ENCODE measurements at regions not wholly inside any gene's neighbourhood (a gene's known extent, or its start where the extent isn't known, plus 50 kb on each side); places are given as distances from the start of the nearest gene placed in this dataset.
A peak's percentile ranks its signal among the peaks of the same experiment; 100 is the strongest.

DNA sequence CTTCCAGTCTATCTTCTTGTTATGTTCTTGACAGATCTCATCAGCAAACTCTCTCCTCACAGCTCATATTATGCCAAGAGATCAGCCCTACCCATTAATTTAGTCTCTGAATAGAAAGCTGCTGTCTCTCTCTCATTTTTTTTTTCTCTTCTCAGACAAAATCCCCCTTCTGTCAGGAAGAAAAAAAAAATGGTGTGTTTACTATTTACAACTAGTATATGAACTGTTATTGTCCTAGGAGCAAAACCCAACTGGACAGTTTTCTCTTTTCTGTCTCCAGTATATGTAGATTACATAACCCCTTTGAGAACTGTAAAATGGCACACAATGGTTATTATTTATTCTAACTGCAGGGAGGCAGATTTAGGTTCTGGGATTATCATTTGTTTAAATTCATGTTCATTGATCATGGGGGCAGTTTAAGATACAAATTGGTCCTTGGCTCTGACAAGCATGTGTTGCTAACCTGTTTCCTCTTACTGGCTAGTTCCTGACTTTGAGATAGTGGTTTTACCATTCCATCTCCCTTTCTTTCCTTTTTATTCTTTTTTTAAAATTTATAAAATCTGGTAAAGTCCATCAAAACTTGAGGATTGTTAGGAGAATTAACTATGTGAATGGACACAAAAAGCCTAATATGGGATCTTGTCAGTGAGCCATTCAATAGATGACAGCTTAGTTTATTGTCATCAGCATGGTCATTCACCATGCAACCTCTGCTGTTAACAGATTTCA lies 210.0 kb upstream of the PAPPA start:
- DNase-seq (ENCODE audit: low spot score) = no peak

- DNase-seq (ENCODE audit: low spot score) = peak; percentile 56
Observed at GRCh38 chr9:115944166-115944948, 209.2 kb upstream of the PAPPA start.

- peak; percentile 11 for DNase-seq (ENCODE audit: low spot score)
Observed at GRCh38 chr9:115945009-115945431, 208.6 kb upstream of the PAPPA start.

DNA sequence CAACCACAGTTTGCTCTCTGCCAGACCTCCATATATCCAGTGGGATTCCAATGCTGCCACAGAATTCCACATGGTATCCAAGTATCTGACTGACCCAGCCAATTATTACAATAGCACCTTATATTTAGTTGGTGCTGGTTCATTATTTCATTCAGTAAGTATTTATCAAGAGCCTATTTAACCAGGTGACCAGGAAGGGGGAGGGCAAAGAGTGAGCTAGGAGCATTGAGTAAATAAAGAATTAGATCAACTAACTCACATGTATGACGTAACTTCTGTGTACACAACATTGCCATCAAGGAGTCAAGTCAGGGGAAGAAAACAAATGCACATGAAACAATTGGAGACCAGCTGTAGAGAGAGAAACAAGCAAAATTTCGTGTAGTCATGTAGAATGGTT lies 207.1 kb upstream of the PAPPA start:
- DNase-seq (ENCODE audit: low spot score) = no peak

DNA sequence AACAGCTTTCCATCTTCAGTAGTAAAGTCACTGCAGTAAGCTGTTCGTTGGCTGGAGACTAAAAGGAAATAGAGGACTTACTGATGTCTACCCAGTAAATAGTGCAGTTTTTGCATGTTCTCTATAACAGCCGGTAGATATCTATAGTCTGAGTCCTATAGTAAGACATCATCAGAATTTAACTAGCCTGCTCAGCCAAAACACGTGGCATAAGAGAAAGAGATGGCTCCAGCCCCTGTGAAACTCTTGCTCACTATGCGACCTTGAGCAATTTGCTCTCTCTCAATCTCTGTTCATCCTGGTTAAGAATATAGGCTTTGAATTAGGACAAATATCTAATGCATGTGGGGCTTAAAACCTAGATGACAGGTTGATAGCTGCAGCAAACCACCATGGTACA lies 201.6 kb upstream of the PAPPA start:
- no peak for DNase-seq (ENCODE audit: low spot score)

DNA sequence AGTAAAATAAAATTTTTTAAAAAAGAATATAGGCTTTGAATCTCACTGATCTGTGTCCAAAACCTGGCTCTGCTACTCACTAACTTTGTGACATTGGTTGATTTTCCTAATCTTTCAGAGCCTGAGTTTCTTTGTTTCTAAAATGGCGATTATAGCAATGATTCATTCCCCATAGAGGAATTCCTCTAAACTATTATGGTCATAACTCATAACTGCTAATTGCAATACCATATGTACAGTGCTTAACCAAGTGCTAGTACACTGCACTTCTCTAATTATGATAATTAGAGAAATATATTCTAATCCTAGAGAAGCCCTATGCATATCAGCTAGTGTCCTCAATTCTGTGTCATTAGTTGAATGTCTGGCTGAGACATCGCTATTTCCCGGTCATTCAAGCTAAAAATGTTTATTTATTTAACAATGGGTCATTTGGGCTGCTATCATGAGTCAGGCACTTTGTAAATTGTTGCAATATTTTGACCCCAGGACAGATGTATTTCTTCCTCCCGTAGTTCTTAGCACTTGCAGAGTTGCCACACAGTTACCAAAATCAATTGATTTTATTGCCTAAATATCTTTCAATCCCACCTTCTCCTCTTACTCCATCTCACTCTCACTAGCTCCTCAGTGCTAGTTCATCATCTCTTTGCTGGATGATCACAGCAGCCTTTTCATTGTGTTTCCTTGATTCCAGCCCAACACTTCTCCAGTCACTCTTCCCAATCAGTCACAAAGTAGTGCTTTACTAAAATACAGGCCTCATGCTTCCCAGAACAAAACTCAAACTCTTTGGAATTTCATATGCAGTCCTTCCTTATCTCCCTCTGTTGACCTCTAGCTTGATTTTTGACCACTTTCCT lies 200.9 kb upstream of the PAPPA start:
- no peak for DNase-seq (ENCODE audit: low spot score)

DNA sequence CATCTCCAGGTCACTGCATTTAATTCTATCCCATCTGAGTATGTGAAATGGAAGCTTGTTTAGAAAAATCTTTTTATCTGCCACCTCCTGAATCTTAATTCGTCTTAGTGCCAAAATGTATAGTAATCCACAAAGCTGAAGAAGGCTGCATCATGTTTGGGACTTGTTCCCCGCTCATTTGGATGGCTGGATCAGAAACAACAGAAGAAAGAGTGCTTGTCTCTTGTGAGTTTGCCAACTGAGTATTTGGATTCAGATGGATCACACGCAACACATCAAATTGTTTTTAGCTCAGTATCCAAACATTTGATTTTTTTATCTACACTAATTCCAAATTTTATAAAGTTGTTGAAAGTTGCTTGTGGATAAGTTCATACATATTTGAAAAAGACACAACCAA lies 197.2 kb upstream of the PAPPA start:
- no peak for DNase-seq (ENCODE audit: low spot score)

GRCh38 chr9:115957585-115957984 lies 196.0 kb upstream of the PAPPA start:
- no peak for DNase-seq (ENCODE audit: low spot score)

DNA sequence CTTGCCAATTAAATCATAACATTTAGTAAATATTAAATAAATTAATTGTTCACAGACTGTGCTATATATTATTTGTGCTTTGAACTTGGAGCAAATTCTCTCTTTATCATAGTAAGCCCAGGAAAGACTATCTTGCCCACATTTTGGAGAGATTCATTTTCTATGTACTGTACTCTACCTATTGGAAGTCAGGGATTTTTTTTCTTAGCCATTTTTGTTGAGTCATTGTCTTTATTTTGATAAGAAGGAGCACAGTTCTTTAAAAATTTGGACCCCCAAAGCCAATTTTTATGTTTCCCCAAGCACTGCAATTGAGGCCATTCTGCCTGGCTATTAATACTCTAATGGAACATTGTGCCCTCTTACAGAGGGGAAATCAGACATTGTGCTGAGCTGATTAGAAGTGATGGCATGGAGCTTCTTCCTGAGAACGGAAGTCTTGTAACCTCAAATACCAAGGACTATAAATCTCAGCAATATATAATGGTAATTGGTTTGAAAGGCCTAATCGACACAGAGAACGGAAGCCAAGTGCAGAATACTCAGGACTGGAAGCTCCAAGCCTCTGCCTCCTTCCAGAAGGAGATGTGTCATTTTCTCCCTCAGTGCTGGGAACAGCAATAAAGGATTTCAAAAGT lies 188.8 kb upstream of the PAPPA start:
- no peak for DNase-seq (ENCODE audit: low spot score)

GRCh38 chr9:115966660-115967059 lies 186.9 kb upstream of the PAPPA start:
- DNase-seq (ENCODE audit: low spot score) = no peak

- no peak for DNase-seq (ENCODE audit: low spot score)
Observed at GRCh38 chr9:115969096-115969495, 184.5 kb upstream of the PAPPA start.

DNA sequence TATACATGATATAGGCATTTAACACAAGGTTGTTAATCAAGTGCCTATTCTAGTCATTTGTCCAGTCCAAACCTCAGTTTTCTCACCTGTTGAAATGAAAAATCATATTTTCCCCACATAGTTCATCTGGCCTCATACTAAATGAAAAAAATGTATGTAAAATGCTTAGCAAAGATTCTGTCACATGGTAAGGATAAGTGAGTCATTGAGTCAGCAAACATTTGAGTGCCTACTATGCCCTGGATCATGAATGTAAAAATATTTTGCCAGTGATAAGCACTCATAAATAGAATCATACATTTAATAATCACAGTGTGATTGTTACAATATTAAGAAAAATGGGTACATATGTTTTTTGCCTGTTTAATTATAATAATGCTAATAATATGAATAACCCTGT lies 181.2 kb upstream of the PAPPA start:
- DNase-seq (ENCODE audit: low spot score) = no peak

DNA sequence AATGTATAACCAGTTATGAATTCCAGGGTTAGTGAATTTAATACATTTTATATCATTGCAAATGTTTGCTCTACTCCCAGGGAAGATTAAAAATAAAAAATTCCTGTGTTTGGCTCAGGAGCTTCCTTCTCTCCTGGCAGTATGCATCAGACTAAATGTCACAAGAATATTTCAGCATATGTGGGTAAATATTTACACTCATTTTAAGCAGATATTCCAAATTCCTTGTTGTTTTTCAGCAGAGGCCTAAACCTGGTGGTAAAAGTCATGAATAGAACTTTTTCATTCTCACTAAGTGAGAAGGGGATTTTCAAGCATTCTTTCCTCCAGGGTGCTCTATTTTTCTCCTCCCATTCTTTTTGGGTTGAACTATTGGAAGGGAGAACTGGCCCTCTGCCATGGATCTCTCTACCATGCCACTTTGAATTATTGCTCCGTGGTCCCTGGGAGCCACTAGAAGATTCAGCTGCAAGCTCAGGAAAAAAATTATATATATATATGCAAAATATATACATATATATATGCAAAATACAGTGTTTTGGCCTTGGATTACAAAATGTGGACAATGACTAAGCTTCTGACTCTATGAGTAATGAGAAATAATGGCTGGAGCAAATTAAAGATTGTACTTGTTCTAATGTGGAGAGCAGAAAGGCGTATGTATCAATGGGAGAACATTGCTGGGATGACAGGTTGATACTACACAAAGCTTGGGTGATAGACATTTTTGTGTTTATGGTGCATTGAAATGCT lies 180.6 kb upstream of the PAPPA start:
- DNase-seq (ENCODE audit: low spot score) = no peak

DNA sequence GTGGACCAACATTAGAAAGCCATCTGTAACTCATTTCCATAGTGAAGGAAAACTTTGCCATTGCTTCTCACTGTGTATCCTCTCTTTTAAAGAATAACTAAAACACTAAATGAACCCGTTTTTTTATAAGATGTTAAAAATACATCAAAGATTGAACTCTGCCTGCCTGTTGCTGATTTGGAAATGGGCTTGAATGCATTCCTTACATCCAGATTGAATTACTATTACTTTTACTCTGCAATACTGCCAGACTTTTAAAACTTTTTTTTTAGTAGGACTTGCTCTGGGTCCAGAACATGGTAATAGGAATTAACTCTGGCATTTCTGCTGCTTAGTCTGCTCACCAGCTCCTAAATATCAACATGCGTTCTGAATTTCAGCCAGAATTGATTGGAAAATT lies 176.8 kb upstream of the PAPPA start:
- no peak for DNase-seq (ENCODE audit: low spot score)

- no peak for DNase-seq (ENCODE audit: low spot score)
Observed at GRCh38 chr9:115978091-115978490, 175.5 kb upstream of the PAPPA start.

DNA sequence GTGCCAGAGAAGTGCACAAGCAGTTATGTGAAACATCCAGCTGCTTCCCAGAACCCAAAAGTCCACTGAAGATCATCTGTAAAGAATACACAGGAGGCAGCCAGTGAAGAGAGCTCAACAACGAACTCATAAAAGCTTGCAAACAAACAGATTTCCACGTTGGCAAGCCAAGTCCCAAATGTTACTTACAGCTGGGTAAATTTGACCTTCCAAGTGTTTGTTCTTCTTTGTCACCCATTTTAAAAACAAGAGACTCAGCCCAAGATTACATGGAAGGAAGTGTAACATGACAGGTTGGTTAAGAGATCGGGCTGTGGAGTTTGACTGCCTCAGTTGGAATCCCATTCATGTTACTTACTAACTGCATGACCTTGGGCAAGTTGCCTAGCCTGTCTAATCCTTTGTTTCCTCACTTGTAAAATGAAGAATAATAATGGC lies 174.9 kb upstream of the PAPPA start:
- peak; percentile 9 for DNase-seq (ENCODE audit: low spot score)

GRCh38 chr9:115980054-115980453 lies 173.5 kb upstream of the PAPPA start:
- no peak for DNase-seq (ENCODE audit: low spot score)

- no peak for DNase-seq (ENCODE audit: low spot score)
Observed at GRCh38 chr9:115980502-115980901, 173.1 kb upstream of the PAPPA start.

DNA sequence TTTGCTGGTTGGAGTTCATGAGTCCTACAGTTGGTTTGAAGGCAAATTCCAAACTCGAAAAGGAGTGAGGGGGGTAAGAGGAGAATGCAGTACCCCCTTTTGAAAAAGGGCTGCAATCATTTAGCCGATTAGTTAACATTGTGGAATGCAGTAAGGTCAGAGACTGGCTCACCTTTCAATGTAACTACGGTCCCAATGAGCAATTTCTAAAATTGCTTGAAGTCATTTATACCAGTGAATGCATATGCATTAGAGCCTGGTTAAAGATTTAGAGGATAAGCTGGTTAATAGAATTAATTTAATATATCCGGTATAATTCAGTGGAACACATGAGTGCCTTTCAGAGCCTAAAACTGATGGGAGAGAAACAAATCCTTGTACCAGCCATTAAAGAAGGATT lies 172.6 kb upstream of the PAPPA start:
- DNase-seq (ENCODE audit: low spot score) = no peak

DNA sequence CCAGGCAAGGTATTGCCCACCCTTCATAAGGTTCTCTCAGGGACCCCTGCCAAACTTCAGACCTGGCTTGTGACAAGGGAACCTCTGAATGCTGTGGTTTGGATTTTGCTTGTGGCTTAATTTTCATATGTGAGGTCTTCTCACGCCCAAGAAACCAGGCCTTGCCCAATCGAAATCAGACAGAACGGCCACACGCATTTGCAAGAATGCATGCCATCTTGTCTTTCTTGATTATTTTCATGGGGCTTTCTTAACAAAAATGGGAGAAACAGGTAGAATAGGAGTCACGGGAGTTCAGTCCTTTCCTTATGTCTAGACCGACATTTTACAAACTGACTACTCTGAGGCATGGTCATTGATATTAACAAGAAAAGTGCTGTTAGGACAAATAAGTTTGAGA lies 170.2 kb upstream of the PAPPA start:
- DNase-seq (ENCODE audit: low spot score) = no peak

DNA sequence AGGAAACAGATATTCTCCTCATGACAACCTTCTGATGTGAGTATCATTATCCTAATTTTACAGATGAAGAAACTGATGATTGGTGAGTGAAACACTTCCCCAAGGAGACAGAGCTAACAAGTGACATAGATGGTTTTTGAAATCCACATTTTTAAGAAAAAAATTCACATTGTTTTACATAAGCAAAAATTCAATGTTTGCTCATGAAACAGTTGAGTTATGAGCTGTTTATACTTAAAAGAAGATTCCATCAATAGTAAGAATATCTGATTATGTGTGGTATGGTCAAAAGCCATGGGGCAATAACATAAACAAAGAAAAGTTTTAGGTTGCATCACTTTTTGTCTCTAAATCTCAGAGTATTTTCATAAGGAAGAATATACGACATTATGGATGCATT lies 167.9 kb upstream of the PAPPA start:
- DNase-seq (ENCODE audit: low spot score) = no peak

All from LoVo (cell line).